ENCODE measurements at regions not wholly inside any gene's neighbourhood (a gene's known extent, or its start where the extent isn't known, plus 50 kb on each side); places are given as distances from the start of the nearest gene placed in this dataset.

DNA sequence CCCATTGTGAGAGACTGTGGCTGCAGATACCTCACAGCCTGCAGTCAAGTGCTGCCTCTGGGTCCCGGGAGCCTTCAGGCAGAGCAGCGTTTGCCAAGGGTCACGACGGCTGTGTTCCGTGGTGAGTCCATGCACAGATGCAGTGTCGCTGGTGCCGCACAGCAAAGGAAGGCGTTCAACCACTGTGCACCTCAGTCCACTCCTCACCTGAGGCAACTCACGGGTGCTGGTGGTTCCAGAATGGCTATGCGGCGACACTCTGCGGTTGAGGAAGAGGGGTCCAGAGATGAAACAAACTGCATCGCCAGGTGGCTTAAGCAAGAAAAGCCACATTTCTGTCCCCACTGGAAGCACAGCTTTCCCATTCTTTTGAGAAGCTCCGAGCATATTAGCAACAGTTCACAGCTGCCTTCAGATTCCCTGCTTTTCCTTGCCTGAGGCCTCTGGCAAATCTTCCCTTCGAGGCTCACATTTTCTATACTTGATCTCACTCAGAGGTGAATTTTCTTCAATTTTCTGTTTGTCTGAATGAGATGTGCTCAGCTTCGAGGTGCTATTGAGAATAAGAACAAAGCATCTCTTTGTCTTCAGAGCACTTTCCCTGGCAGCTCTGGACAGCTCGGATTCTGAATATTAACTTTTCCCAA lies 208.8 kb upstream of the TWIST2 start:
- no peak for DNase-seq

DNA sequence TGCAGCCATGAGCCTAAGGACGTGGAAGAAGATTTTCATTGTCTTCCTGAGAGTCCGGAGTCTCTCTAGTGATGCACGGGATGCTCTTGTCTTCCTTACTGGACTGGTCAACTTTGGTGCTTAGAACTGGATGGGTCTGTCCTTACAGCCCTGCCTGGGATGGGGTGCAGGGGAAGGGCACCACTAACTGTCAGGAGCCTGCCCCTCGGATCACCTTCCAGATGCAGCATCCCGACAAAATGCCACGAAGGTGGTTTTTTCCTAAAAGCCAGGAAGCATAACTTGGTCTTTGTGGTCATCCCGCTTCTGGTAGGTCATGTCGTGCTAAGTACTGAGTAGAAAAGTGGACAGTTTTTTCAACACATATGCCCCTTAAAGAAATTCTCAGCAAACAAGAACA lies 207.4 kb upstream of the TWIST2 start:
- DNase-seq: no peak

DNA sequence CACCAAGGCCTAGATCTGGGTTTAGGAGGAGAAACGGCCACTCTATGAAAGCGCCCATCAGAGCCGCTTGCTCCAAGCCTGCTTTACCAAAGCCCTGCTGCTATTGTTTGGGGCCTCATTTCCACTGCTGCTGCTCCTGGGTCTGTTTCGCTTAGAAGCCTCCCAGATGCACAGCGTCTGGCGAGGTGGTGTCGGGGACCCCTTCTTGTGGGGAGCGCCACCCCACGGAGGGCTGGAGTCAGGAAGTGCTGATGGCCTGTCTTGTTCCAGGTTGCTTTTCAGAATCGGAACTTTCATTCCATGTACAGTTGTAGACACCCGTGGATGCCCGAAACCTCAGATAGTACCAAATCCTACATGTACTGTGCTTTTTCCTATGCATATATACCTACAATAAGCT lies 204.9 kb upstream of the TWIST2 start:
- no peak for DNase-seq

DNA sequence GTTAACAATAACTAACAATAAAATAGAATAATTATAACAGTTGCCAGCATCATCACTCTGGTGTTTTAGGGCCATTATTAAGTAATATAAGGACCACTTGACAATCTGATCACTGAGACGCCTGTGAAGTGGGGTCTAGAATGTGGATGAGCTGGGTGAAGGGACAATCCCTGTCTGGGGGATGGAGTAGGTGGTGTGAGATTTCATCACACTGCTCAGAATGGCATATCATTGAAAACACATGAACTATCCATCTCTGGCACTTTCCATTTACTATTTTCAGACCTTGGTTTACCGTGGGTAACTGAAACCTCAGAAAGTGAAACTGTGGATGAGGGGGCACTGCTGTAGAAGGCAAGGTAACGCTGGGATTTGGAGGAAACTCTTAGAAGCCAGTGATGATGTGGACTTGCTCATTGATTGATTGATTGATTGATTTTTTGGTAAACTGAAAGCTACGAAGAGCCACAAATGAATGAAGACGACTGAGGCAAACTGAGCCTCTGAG lies 204.4 kb upstream of the TWIST2 start:
- no peak for DNase-seq

DNA sequence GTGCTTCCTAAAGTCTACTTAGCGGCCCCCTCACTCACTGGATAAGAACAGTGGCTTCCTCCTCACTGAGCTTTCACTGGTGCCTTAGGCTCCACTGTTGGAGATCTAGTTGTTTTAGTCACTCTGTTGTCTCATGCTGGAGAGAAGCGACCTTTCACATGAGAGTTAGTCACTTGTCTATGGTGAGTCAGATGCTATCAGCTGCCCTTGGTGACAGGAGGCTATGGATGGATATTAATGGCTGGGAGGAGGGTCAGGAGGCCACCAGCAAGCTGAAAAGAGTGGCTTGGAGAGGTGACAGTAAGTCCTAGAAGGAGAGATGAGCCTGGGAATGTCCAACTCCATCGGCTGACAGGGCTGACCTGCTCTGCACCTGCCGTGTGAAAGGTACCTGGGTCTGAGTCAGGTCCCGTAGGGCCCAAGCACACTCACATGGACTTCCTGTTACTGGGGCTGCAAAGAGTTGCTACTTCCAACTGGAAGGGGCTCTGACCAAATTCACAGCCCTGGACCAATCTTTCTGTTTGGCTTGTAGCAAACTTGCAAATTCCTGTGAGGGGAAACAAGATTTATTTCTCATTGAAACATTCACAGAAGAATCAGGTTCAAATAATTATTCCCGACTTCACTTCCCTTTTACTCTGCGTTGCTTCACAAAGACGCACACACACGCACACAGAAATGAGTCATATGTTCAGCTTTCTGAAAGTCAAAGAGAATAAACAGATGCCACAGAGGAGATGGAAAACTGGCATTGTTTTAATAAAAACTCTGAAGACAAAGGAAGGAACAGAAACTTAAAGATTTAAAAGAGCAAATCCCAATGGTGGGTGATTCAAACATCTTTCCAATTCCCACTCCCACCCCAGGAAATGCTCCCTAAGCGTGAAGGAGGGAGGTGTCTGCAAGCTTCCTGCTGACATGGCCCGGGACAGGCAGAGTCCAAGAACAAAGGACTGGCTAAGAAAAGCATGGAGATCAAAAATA lies 203.5 kb upstream of the TWIST2 start:
- no peak for DNase-seq

GRCh38 chr2:238645095-238645494 lies 202.8 kb upstream of the TWIST2 start:
- no peak for DNase-seq

DNA sequence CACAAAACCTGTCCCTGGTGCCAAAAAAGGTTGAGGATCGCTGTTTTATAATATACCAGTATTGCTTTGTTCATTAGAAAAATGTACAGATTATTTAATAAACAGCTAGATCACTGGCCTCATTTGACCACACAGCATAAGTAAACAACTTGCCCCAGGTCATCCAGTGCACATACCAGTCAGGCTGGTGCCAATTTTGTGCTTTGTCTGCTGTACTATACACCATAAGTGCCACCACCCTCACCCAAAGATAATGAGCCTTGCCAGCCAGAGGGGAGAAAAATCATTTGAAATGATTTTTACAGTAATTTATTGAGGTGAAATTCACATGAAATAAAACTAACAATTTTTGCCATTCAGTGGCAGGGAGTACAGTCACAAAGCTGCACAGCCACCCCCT lies 202.2 kb upstream of the TWIST2 start:
- DNase-seq: no peak

DNA sequence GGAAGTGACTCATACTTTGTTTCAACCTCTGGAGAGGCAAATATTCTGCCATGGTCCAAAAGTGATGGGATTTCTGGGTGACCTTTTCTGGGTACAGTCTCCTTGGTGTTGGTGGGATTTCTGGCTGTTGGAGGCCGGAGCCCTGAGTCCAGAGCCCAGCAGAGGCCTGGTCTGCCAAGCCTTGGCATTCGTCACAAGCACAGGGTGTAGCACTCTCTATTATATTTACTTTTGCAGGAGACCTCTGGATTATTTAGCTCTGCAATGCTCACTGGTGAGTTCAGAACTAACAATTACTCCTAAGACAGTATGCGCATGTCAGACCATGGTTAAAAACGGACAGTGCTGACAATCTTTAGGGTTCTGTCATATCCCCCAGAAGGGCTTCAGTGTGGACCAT lies 201.6 kb upstream of the TWIST2 start:
- DNase-seq: no peak

- no peak for DNase-seq
Observed at GRCh38 chr2:238646803-238647202, 201.1 kb upstream of the TWIST2 start.

- no peak for DNase-seq
Observed at GRCh38 chr2:238649123-238649522, 198.8 kb upstream of the TWIST2 start.

- no peak for DNase-seq
Observed at GRCh38 chr2:238649936-238650518, 197.9 kb upstream of the TWIST2 start.

DNA sequence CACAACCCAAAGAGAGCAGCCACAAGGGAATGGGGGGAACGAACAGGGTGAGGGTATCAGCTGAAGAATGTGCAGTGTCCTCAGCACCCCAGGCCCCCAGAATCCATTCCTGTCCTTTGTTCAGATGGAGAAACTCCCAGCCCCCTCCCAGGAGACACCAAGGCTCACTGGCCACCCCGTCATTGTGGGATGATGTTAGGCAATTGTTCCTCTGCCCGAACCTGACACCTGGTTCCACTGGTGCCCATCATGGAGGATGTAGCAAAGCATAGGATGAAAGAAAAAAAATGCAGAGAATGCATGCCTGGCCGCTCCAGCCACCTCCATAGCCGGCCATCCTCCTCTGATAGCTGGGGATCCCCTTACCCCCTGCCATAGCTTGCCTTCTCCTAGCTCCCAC lies 197.3 kb upstream of the TWIST2 start:
- no peak for DNase-seq

- no peak for DNase-seq
Observed at GRCh38 chr2:238651306-238652052, 196.4 kb upstream of the TWIST2 start.

DNA sequence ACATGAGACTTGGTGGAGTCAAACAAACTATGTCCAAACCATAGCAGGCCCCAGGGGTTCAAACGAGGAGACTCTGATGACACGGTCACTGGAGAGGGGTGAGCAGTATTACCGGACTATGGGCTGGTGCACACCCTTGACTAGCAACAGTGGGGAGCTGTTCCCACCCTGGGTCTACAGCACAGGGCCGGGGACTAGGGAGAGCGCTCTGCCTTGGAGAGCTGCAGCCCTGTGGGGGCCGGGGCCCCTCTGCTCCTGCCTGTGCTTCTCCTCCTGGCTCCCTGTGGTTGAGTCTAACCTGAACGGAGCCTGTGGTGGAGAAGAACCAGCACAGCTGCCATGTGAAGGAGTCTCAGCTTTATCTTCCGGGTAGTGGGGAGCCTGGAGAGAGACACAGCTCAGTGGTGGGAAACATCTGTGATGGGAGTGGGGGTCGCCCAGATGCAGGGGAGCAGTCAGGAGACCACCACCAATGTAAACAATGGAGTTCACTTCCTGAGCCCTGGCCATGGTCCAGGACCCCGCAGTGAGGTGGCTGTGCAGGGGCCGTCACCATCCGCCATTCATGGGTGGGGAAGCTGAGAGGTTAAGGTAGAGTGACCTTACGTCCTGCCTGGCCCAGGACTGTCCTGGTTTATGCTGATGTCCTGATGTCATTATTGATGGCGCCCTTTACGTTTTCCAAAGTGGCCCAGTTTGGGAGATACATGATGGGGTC lies 195.7 kb upstream of the TWIST2 start:
- DNase-seq: no peak

- DNase-seq: no peak
Observed at GRCh38 chr2:238652771-238653157, 195.1 kb upstream of the TWIST2 start.

- DNase-seq: no peak
Observed at GRCh38 chr2:238653431-238654109, 194.3 kb upstream of the TWIST2 start.

DNA sequence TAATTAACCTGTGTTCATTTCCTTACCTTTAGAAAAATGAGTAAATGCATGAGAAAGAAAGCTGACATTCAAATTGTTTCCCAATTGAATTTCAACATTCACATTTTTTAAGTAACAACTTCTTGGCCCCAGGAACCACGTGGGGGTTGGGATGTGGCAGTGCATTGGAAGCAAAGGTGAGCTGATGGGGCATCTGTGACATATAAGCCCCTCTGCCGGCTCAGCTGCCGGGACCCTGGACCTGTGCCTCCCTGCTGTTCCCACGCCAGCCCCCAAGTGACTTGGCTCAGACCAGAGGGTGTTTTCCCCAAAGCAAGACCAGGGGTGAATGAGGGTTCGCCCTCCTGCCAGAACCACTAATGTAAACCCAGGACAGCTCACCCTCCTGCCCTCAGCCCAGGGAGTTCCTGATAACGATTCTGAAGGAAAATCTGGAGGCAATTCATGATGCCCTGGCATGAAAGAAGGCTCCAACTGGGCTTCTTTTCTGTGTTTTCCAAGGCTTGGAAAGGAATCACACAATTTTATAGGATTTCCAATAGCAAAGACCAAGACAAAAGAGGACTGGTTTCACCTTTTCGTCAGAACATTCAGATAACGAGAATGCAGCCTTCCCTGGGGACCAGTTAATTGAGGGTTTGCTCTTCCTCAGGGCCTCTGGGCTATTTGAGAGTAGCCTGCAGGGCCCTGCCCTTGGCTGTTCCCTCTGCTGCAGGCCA lies 193.2 kb upstream of the TWIST2 start:
- DNase-seq: no peak

- no peak for DNase-seq
Observed at GRCh38 chr2:238655198-238655860, 192.6 kb upstream of the TWIST2 start.

DNA sequence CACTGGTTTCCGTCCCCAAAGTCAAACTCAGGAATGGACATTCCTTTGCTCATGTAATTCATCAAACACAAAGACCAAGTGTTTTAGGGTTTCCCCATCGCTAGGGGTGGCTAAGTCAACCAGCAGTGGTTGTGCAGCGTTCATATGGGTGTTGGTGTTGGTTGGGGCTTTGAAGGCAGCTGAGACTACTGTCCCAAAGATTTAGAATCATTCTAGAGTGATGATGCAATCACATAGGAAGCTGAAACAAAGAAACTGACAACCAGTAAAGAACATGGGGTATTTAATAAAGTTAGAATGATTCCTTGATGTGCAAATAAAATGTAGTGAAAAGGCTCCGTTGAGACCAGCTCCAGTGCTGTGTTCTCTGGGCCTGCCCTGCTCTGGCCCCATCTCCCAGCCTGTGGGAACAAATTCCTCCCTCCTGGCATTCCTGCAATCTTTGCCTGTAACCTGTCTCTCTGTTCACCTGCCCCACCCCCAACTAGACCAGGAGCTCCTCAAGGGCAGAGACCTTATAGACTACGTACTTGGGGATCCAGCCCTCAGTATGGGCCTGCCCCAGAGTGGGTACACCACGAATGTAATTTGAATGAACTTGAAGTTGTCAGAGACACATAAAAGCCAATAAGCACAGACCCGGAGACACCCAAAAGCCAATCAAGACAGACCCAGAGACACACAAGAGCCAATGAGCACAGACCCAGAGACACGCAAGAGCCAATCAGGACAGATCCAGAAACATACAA lies 191.7 kb upstream of the TWIST2 start:
- DNase-seq: no peak

Measured in NCI-H1105 (cell line).